Astrocyte (in vitro differentiated cells and primary cell): ENCODE measurements at regions not wholly inside any gene's neighbourhood (a gene's known extent, or its start where the extent isn't known, plus 50 kb on each side); places are given as distances from the start of the nearest gene placed in this dataset.

Experiments
- DNase-seq: peaks from one replicate; pipeline ENCODE4 v3.0.0-alpha.2; 2010; ENCODE audit warnings: low read depth
- FAIRE-seq: peaks from 2 replicates; lab custom pipeline; 2011; peaks lifted over from hg19 to GRCh38; lab: Jason Lieb, UNC
- H2AFZ ChIP-seq: 2 replicates; pipeline ENCODE4 v1.6.0; 2012; ENCODE audit warnings: low read depth, low read length, inconsistent platforms
- H3K27ac ChIP-seq: 2 replicates; pipeline ENCODE4 v1.5.1; 2011; ENCODE audit warnings: low read depth, low read length, inconsistent platforms
- H3K27me3 ChIP-seq: 2 replicates; pipeline ENCODE4 v1.6.0; 2011; ENCODE audit warnings: low read length, inconsistent platforms; ENCODE audit not compliant: insufficient read depth
- H3K36me3 ChIP-seq: 2 replicates; pipeline ENCODE4 v1.5.1; 2011; ENCODE audit warnings: low read length, inconsistent platforms; ENCODE audit not compliant: insufficient read depth
- H3K4me1 ChIP-seq: 2 replicates; pipeline ENCODE4 v1.5.1; 2011; ENCODE audit warnings: low read length, inconsistent platforms; ENCODE audit not compliant: insufficient read depth
- H3K4me2 ChIP-seq: 2 replicates; pipeline ENCODE4 v1.6.0; 2012; ENCODE audit warnings: low read length, inconsistent platforms
- H3K4me3 ChIP-seq: 2 replicates; pipeline ENCODE4 v1.5.1; 2011; ENCODE audit warnings: low read depth, mild to moderate bottlenecking, low read length, inconsistent platforms; ENCODE audit not compliant: insufficient read depth
- H3K79me2 ChIP-seq: 2 replicates; pipeline ENCODE4 v1.6.0; 2012; ENCODE audit warnings: mild to moderate bottlenecking, low read length, inconsistent platforms; ENCODE audit not compliant: insufficient read depth
- H3K9ac ChIP-seq: 2 replicates; pipeline ENCODE4 v1.6.0; 2012; ENCODE audit warnings: mild to moderate bottlenecking, low read length, inconsistent platforms
- H3K9me3 ChIP-seq: 2 replicates; pipeline ENCODE4 v1.5.1; 2012; ENCODE audit warnings: low read depth, mild to moderate bottlenecking, low read length, inconsistent platforms; ENCODE audit not compliant: insufficient read depth
- H4K20me1 ChIP-seq: 2 replicates; pipeline ENCODE4 v1.6.0; 2012; ENCODE audit warnings: low read length, inconsistent platforms; ENCODE audit not compliant: insufficient read depth
- H3K27ac Mint-ChIP-seq: one replicate; pipeline ENCODE4 v1.8.0; 2021; ENCODE audit warnings: mild to moderate bottlenecking, mixed read lengths; ENCODE audit not compliant: unreplicated experiment
- H3K27me3 Mint-ChIP-seq: one replicate; pipeline ENCODE4 v1.8.0; 2021; ENCODE audit warnings: low read depth, mixed read lengths; ENCODE audit not compliant: unreplicated experiment
- H3K36me3 Mint-ChIP-seq: one replicate; pipeline ENCODE4 v1.8.0; 2021; ENCODE audit warnings: low read depth, mixed read lengths; ENCODE audit not compliant: unreplicated experiment
- H3K4me1 Mint-ChIP-seq: one replicate; pipeline ENCODE4 v1.8.0; 2021; ENCODE audit warnings: low read depth, mixed read lengths; ENCODE audit not compliant: unreplicated experiment
- H3K4me3 Mint-ChIP-seq: one replicate; pipeline ENCODE4 v1.8.0; 2021; ENCODE audit warnings: mild to moderate bottlenecking, moderate library complexity, mixed read lengths; ENCODE audit not compliant: unreplicated experiment
- H3K9me3 Mint-ChIP-seq: one replicate; pipeline ENCODE4 v1.8.0; 2021; ENCODE audit warnings: mild to moderate bottlenecking, mixed read lengths; ENCODE audit not compliant: unreplicated experiment
- EZH2 ChIP-seq: IDR thresholded peaks from 2 replicates; pipeline ENCODE4 v1.6.1; 2012; ENCODE audit warnings: mild to moderate bottlenecking, low read length, inconsistent platforms; ENCODE audit not compliant: insufficient read depth
- TF ChIP-seq, protein P1 (sequence below): IDR thresholded peaks from 2 replicates; pipeline ENCODE4 v1.5.1; 2011; ENCODE audit warnings: low read depth, mild to moderate bottlenecking, inconsistent platforms, low read length, moderate library complexity; ENCODE audit not compliant: insufficient read depth

- H2AFZ ChIP-seq, result no peak overlapping the region
- H3K27me3 ChIP-seq, result no peaks in the 10 kb centered on the region
- no peaks in the 10 kb centered on the region for H3K36me3 ChIP-seq
- Mint-ChIP-seq H3K4me1 (no peaks in the 10 kb centered on the region), H3K9me3 (no peaks in the 10 kb centered on the region), H3K27ac (no peak overlapping the region), H3K27me3 (peaks cover 59% of the 10 kb centered on the region), H3K36me3 (no peaks in the 10 kb centered on the region), H3K4me3 (no peak overlapping the region)
- H3K27ac ChIP-seq, result no peak overlapping the region
- H3K9ac ChIP-seq, result no peak overlapping the region
- DNase-seq, result no peak
- no peak overlapping the region for H3K4me3 ChIP-seq
- no peaks in the 10 kb centered on the region for H3K79me2 ChIP-seq
- FAIRE-seq, result no peak
- no peaks in the 10 kb centered on the region for H3K4me1 ChIP-seq
- no peak overlapping the region for H3K4me2 ChIP-seq
- no peaks in the 10 kb centered on the region for H4K20me1 ChIP-seq
- H3K9me3 ChIP-seq, result peaks cover 4% of the 10 kb centered on the region
- TF ChIP-seq, protein P1, sequence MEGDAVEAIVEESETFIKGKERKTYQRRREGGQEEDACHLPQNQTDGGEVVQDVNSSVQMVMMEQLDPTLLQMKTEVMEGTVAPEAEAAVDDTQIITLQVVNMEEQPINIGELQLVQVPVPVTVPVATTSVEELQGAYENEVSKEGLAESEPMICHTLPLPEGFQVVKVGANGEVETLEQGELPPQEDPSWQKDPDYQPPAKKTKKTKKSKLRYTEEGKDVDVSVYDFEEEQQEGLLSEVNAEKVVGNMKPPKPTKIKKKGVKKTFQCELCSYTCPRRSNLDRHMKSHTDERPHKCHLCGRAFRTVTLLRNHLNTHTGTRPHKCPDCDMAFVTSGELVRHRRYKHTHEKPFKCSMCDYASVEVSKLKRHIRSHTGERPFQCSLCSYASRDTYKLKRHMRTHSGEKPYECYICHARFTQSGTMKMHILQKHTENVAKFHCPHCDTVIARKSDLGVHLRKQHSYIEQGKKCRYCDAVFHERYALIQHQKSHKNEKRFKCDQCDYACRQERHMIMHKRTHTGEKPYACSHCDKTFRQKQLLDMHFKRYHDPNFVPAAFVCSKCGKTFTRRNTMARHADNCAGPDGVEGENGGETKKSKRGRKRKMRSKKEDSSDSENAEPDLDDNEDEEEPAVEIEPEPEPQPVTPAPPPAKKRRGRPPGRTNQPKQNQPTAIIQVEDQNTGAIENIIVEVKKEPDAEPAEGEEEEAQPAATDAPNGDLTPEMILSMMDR, result no peak
- no peak for TF ChIP-seq EZH2
These were observed 741.5 kb downstream of the BRD1 start for GRCh38 chr22:49086181-49086580.

GRCh38 chr22:49084206-49084605 is 743.5 kb downstream of the BRD1 start:
- Histone ChIP-seq H3K9ac (no peak overlapping the region), H3K4me2 (no peak overlapping the region), H3K4me1 (no peaks in the 10 kb centered on the region), H3K4me3 (no peak overlapping the region), H3K27me3 (no peaks in the 10 kb centered on the region), H2AFZ (no peak overlapping the region), H4K20me1 (no peaks in the 10 kb centered on the region), H3K9me3 (peaks cover 4% of the 10 kb centered on the region), H3K36me3 (no peaks in the 10 kb centered on the region), H3K27ac (no peak overlapping the region), H3K79me2 (no peaks in the 10 kb centered on the region)
- no peak for FAIRE-seq
- H3K4me1 Mint-ChIP-seq, result no peaks in the 10 kb centered on the region
- H3K9me3 Mint-ChIP-seq, result no peaks in the 10 kb centered on the region
- H3K27ac Mint-ChIP-seq, result no peak overlapping the region
- no peak for TF ChIP-seq EZH2
- TF ChIP-seq, protein P1, result no peak
- DNase-seq, result no peak
- peaks cover 49% of the 10 kb centered on the region for H3K27me3 Mint-ChIP-seq
- no peaks in the 10 kb centered on the region for H3K36me3 Mint-ChIP-seq
- H3K4me3 Mint-ChIP-seq, result no peak overlapping the region

- H3K79me2 ChIP-seq, result no peaks in the 10 kb centered on the region
- H3K27ac Mint-ChIP-seq, result no peak overlapping the region
- H3K27ac ChIP-seq, result no peak overlapping the region
- no peaks in the 10 kb centered on the region for H3K4me1 ChIP-seq
- TF ChIP-seq, protein P1, result no peak
- no peak for TF ChIP-seq EZH2
- H3K27me3 Mint-ChIP-seq, result peaks cover 52% of the 10 kb centered on the region
- no peak overlapping the region for H3K4me2 ChIP-seq
- no peak overlapping the region for H3K4me3 ChIP-seq
- no peaks in the 10 kb centered on the region for H3K4me1 Mint-ChIP-seq
- no peak overlapping the region for H3K9ac ChIP-seq
- no peaks in the 10 kb centered on the region for H3K36me3 ChIP-seq
- no peaks in the 10 kb centered on the region for H3K27me3 ChIP-seq
- no peak for DNase-seq
- H3K36me3 Mint-ChIP-seq, result no peaks in the 10 kb centered on the region
- H3K9me3 ChIP-seq, result peaks cover 4% of the 10 kb centered on the region
- no peak overlapping the region for H3K4me3 Mint-ChIP-seq
- no peak overlapping the region for H2AFZ ChIP-seq
- no peak for FAIRE-seq
- H4K20me1 ChIP-seq, result no peaks in the 10 kb centered on the region
- H3K9me3 Mint-ChIP-seq, result no peaks in the 10 kb centered on the region
These were observed 744.1 kb downstream of the BRD1 start for GRCh38 chr22:49083607-49084006.
